Mesenchymal stem cell (in vitro differentiated cells and primary cell): ENCODE measurements at regions not wholly inside any gene's neighbourhood (a gene's known extent, or its start where the extent isn't known, plus 50 kb on each side); places are given as distances from the start of the nearest gene placed in this dataset.

Experiments
- DNase-seq: peaks from one replicate; pipeline ENCODE4 v3.0.0-alpha.2; 2013
- H2AFZ ChIP-seq: one replicate; pipeline ENCODE4 v1.6.1; 2013; ENCODE audit warnings: low read depth, mild to moderate bottlenecking, control low read depth, inconsistent platforms, low read length, moderate library complexity
- H2AK5ac ChIP-seq: 2 replicates; pipeline ENCODE4 v1.6.1; 2013; ENCODE audit warnings: low read length, moderate library complexity, mild to moderate bottlenecking, inconsistent platforms; ENCODE audit not compliant: severe bottlenecking
- H2BK120ac ChIP-seq: one replicate; pipeline ENCODE4 v1.6.1; 2013; ENCODE audit warnings: low read depth, mild to moderate bottlenecking, inconsistent platforms, low read length, moderate library complexity
- H2BK12ac ChIP-seq, 2 experiments: one replicate each; pipeline ENCODE4 v1.6.1; 2013; ENCODE audit warnings: inconsistent platforms in 2 of 2, low read length in 2 of 2, mild to moderate bottlenecking in 2 of 2, moderate library complexity in 2 of 2, control low read depth in 1 of 2
- H2BK15ac ChIP-seq: one replicate; pipeline ENCODE4 v1.6.1; 2013; ENCODE audit warnings: mild to moderate bottlenecking, low read depth, inconsistent platforms; ENCODE audit not compliant: poor library complexity, severe bottlenecking
- H2BK5ac ChIP-seq: 2 replicates; pipeline ENCODE4 v1.6.1; 2013; ENCODE audit warnings: low read depth, mild to moderate bottlenecking, low read length, control low read depth, inconsistent platforms; ENCODE audit not compliant: poor library complexity, severe bottlenecking
- H3K14ac ChIP-seq, 2 experiments: one replicate each; pipeline ENCODE4 v1.6.1; 2013; ENCODE audit warnings: inconsistent platforms in 2 of 2, low read length in 2 of 2, control low read depth in 1 of 2, mild to moderate bottlenecking in 1 of 2, moderate library complexity in 1 of 2
- H3K18ac ChIP-seq, 2 experiments: one replicate each; pipeline ENCODE4 v1.6.1; 2013; ENCODE audit warnings: inconsistent platforms in 2 of 2, low read length in 2 of 2, control low read depth in 1 of 2, low read depth in 1 of 2, mild to moderate bottlenecking in 1 of 2
- H3K23ac ChIP-seq, 2 experiments: one replicate each; pipeline ENCODE4 v1.6.1; 2013; ENCODE audit warnings: inconsistent platforms in 2 of 2, low read length in 2 of 2, mild to moderate bottlenecking in 2 of 2, moderate library complexity in 2 of 2, control low read depth in 1 of 2
- H3K27ac ChIP-seq: 2 replicates; pipeline ENCODE4 v1.5.1; 2013; ENCODE audit warnings: mild to moderate bottlenecking, moderate library complexity, low read length, control low read depth, inconsistent platforms; ENCODE audit not compliant: poor library complexity, severe bottlenecking
- H3K27me3 ChIP-seq, 2 experiments: 2 replicates each; pipeline versions ENCODE4 v1.6.1 to v1.7.0; 2013; ENCODE audit warnings: low read length in 2 of 2, mild to moderate bottlenecking in 2 of 2, moderate library complexity in 2 of 2, control low read depth in 1 of 2, inconsistent platforms in 1 of 2; ENCODE audit not compliant: control insufficient read depth in 1 of 2, insufficient read depth in 1 of 2
- H3K36me3 ChIP-seq, 2 experiments: 2 replicates each; pipeline versions ENCODE4 v1.6.1 to v1.7.0; 2013; ENCODE audit warnings: low read length in 2 of 2, control low read depth in 1 of 2, inconsistent platforms in 1 of 2, low read depth in 1 of 2, mild to moderate bottlenecking in 1 of 2; ENCODE audit not compliant: insufficient read depth in 2 of 2, control insufficient read depth in 1 of 2
- H3K4ac ChIP-seq, 2 experiments: one replicate each; pipeline ENCODE4 v1.6.1; 2013; ENCODE audit warnings: inconsistent platforms in 2 of 2, low read length in 2 of 2, mild to moderate bottlenecking in 2 of 2, moderate library complexity in 2 of 2, control low read depth in 1 of 2, low read depth in 1 of 2
- H3K4me1 ChIP-seq: 2 replicates; pipeline ENCODE4 v1.6.1; 2013; ENCODE audit warnings: low read depth, low read length, control low read depth; ENCODE audit not compliant: control insufficient read depth, insufficient read depth
- H3K4me2 ChIP-seq: 2 replicates; pipeline ENCODE4 v1.6.1; 2013; ENCODE audit warnings: low read length, mild to moderate bottlenecking, inconsistent platforms; ENCODE audit not compliant: poor library complexity, severe bottlenecking
- H3K4me3 ChIP-seq, 2 experiments: 2 replicates each; pipeline versions ENCODE4 v1.5.1 to v1.7.0; 2013; ENCODE audit warnings: low read length in 2 of 2, mild to moderate bottlenecking in 2 of 2, control low read depth in 1 of 2, low read depth in 1 of 2; ENCODE audit not compliant: insufficient read depth in 1 of 2
- H3K79me1 ChIP-seq: replicated peaks from 2 replicates; pipeline ENCODE4 v1.6.1; 2013; ENCODE audit warnings: mild to moderate bottlenecking, control low read depth, low read length, inconsistent platforms; ENCODE audit not compliant: poor library complexity, severe bottlenecking
- H3K9ac ChIP-seq: 2 replicates; pipeline ENCODE4 v1.7.0; 2013; ENCODE audit warnings: mild to moderate bottlenecking, low read length, moderate library complexity
- H3K9me3 ChIP-seq: 2 replicates; pipeline ENCODE4 v1.7.0; 2013; ENCODE audit warnings: mild to moderate bottlenecking, low read length; ENCODE audit not compliant: control insufficient read depth
- H4K8ac ChIP-seq: one replicate; pipeline ENCODE4 v1.6.1; 2013; ENCODE audit warnings: inconsistent platforms, mild to moderate bottlenecking, low read length, moderate library complexity
- H4K91ac ChIP-seq: one replicate; pipeline ENCODE4 v1.6.1; 2013; ENCODE audit warnings: mild to moderate bottlenecking, low read length, inconsistent platforms
- WGBS: methylation state at CpG from one replicate; pipeline ENCODE4 v1.1.7; 2013; ENCODE audit warnings: mixed read lengths; 5-methylcytosine and 5-hydroxymethylcytosine counted together

DNA sequence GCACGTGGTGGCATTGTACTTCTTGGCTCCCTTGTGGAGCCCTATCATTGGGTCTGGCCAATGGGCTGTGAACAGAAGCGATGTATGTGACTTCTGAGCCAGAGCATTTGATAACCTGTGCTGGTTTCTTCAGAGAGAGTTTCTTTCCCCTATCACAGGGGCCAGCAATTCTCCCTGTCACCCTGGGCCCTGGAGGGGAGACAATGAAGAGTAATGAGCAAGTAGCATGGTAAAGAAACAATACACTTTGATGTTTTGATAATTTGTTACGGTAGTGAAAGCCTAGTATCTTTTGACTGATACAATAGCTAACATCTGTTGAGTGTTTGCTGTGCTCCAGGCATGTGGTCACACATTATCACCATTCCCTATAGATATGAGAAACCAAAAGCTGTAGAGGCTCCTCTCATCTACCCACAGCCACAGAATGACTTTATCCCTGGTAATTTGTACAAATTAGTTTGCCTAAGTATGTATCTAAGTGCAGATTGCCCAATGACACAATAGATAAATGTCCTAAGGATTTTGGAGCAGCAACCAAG is 113.4 kb upstream of the SVIL start:
- 92% methylated on average over 2 of the region's 3 CpGs for WGBS
- H2BK120ac ChIP-seq: no peak overlapping the region

DNA sequence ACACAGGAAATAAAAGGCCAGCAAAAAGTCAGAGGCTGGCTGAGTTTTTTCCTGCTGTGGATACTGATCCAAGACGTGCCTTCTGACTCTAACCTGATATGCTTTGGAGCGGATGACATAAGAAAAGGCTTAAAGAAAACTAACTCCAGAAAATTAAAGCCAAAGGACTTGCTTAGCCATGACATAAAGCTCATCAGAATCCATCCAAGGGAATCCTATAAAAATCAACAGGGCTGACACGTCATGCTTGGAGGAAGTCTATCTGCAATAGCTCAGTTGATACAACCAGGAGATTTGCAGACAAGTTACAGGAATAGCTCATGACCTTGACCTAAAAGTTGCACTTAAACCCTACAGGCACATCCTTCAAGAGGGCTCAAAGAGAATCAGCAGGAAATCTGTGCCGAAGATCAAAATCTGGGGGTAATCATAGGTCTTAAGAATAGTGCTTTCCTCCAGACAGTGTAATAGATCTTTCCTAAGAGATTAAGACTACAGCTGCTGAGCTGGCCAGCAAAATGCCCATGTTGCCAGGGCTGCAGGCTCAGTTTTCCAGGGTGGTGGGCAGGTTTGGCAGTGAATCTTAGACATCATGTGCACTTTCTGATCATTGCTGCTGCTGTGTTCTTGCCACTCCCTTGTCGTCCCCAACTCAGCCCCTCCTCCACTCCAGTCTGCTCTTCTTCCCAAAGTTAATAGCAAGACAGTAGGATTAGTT is 111.5 kb upstream of the SVIL start:
- no peak overlapping the region for H3K4me3 ChIP-seq
- no peaks in the 10 kb centered on the region for H3K4me1 ChIP-seq
- peak overlapping the region; percentile 22 to 58 for H3K18ac ChIP-seq
- H2AK5ac ChIP-seq: no peak overlapping the region
- no peaks in the 10 kb centered on the region for H3K36me3 ChIP-seq
- peak; percentile 90 for DNase-seq
- H3K27me3 ChIP-seq: no peaks in the 10 kb centered on the region
- 25% methylated on average over 4 of the region's 5 CpGs for WGBS
- peak overlapping the region; percentile 4 for H4K8ac ChIP-seq
- peak overlapping the region; percentile 64 for H2BK120ac ChIP-seq
- no peak overlapping the region for H3K23ac ChIP-seq
- peak overlapping the region; percentile 26 to 44 for H2BK12ac ChIP-seq
- no peak overlapping the region for H2AFZ ChIP-seq
- H3K9ac ChIP-seq: peak overlapping the region; percentile 20
- H2BK5ac ChIP-seq: no peak overlapping the region
- H2BK15ac ChIP-seq: no peak overlapping the region
- no peaks in the 10 kb centered on the region for H3K9me3 ChIP-seq
- H3K79me1 ChIP-seq: no peaks in the 10 kb centered on the region
- H3K27ac ChIP-seq: no peak overlapping the region
- H4K91ac ChIP-seq: peak overlapping the region; percentile 66
- H3K14ac ChIP-seq: no peak overlapping the region
- H3K4me2 ChIP-seq: no peak overlapping the region
- H3K4ac ChIP-seq: peak overlapping the region in 1 of 2 experiments; percentile 40

More for the DNA sequence above, 113.4 kb upstream of the SVIL start:
- Histone ChIP-seq H2BK15ac (no peak overlapping the region), H2AK5ac (no peak overlapping the region), H3K4me3 (no peak overlapping the region), H3K4me2 (no peak overlapping the region), H3K23ac (no peak overlapping the region), H2AFZ (no peak overlapping the region), H3K27me3 (peaks cover 0 to 4% of the 10 kb centered on the region in 2 experiments), H3K4ac (peak overlapping the region in 1 of 2 experiments; percentile 60), H4K91ac (no peak overlapping the region), H3K18ac (peak overlapping the region in 1 of 2 experiments; percentile 9), H4K8ac (no peak overlapping the region), H3K36me3 (no peaks in the 10 kb centered on the region), H2BK12ac (peak overlapping the region in 1 of 2 experiments; percentile 64), H3K27ac (no peak overlapping the region), H3K9me3 (no peaks in the 10 kb centered on the region), H3K9ac (no peak overlapping the region), H3K4me1 (no peaks in the 10 kb centered on the region), H2BK5ac (no peak overlapping the region), H3K14ac (no peak overlapping the region), H3K79me1 (no peaks in the 10 kb centered on the region)
- no peak for DNase-seq

DNA sequence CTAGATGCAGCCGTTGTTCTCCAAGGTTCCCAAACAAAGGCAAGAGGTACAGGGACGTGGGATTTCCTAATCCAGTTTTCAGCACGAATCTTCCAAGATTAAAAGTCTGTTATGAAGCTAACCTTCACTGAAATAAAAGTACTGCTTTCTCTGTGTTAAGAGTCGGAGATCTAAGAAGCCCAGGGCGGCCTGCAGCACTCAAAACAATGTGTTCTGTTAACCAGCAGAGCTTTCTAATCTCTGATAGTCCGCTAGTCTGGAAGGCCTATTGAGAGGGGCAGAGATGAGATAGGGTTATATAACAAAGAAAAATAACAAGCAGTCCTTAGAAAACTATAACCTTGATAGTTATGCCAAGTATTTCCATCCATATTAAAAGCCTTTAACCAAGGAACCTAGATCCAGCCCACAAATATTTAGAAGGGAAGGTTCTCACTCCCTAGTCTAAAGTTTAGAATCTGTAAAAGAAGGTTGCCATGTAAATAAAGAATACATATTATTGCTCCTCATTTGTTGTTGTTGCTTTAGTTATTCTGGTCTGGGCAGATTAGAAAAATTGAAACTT is 106.3 kb upstream of the SVIL start:
- Histone ChIP-seq H4K91ac (peak overlapping the region; percentile 62), H3K14ac (no peak overlapping the region), H3K27ac (no peak overlapping the region), H2BK12ac (peak overlapping the region; percentile 66 to 98), H3K18ac (peak overlapping the region; percentile 26 to 61), H4K8ac (peak overlapping the region; percentile 73), H2AFZ (peak overlapping the region; percentile 5), H3K27me3 (no peaks in the 10 kb centered on the region), H2BK15ac (no peak overlapping the region), H3K23ac (no peak overlapping the region), H3K36me3 (no peaks in the 10 kb centered on the region), H2BK120ac (peak overlapping the region; percentile 66), H2BK5ac (no peak overlapping the region), H3K4me2 (no peak overlapping the region), H3K9me3 (no peaks in the 10 kb centered on the region), H2AK5ac (peak overlapping the region; percentile 79), H3K4me3 (no peak overlapping the region), H3K79me1 (no peaks in the 10 kb centered on the region), H3K4me1 (peaks cover 4% of the 10 kb centered on the region), H3K9ac (peak overlapping the region; percentile 13), H3K4ac (no peak overlapping the region)
- 86% methylated on average over 6 of the region's 6 CpGs for WGBS
- DNase-seq: no peak

DNA sequence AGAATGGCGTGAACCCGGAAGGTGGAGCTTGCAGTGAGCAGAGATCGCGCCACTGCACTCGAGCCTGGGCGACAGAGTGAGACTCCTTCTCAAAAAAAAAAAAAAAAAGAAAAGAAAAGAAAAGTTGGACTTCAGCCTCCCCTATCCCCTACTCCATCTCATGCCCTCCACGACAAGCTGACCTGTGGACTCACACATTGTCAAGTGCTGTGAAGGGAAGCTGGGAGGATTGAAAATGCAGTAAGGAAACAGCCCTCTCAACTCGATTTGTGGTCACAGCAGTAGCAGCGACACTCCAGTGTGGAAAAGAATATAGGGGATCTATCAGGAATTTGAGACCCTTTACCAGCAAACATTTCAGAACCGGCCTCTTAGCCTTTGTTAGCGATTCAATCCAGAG is 103.6 kb upstream of the SVIL start:
- no peak overlapping the region for H3K4ac ChIP-seq
- H3K23ac ChIP-seq: no peak overlapping the region
- no peaks in the 10 kb centered on the region for H3K36me3 ChIP-seq
- no peak overlapping the region for H3K14ac ChIP-seq
- H2BK120ac ChIP-seq: no peak overlapping the region
- H3K18ac ChIP-seq: peak overlapping the region in 1 of 2 experiments; percentile 50
- no peak overlapping the region for H4K91ac ChIP-seq
- no peak overlapping the region for H2BK5ac ChIP-seq
- H3K9me3 ChIP-seq: no peaks in the 10 kb centered on the region
- no peak for DNase-seq
- H3K9ac ChIP-seq: no peak overlapping the region
- H3K4me2 ChIP-seq: no peak overlapping the region
- H2AFZ ChIP-seq: no peak overlapping the region
- H2BK12ac ChIP-seq: no peak overlapping the region
- no peak overlapping the region for H4K8ac ChIP-seq
- WGBS: 100% methylated on average over 3 of the region's 11 CpGs
- H3K4me3 ChIP-seq: no peak overlapping the region
- H3K27me3 ChIP-seq: no peaks in the 10 kb centered on the region
- peaks cover 7% of the 10 kb centered on the region for H3K4me1 ChIP-seq
- H2BK15ac ChIP-seq: peak overlapping the region; percentile 6
- H2AK5ac ChIP-seq: no peak overlapping the region
- H3K79me1 ChIP-seq: no peaks in the 10 kb centered on the region
- no peak overlapping the region for H3K27ac ChIP-seq
